Bronchial epithelial cell (primary cell): ENCODE measurements at regions not wholly inside any gene's neighbourhood (a gene's known extent, or its start where the extent isn't known, plus 50 kb on each side); places are given as distances from the start of the nearest gene placed in this dataset.

Source experiments
- DNase-seq: peaks from one replicate; pipeline ENCODE4 v3.0.0-alpha.2; 2010; ENCODE audit warnings: low read depth
- FAIRE-seq: peaks from 2 replicates; lab custom pipeline; 2011; peaks lifted over from hg19 to GRCh38; lab: Jason Lieb, UNC
- H3K27me3 ChIP-seq: 2 replicates; pipeline ENCODE4 v1.5.1; 2011; ENCODE audit warnings: low read length; ENCODE audit not compliant: control insufficient read depth, insufficient read depth
- H3K36me3 ChIP-seq: 2 replicates; pipeline ENCODE4 v1.5.1; 2011; ENCODE audit warnings: low read length; ENCODE audit not compliant: control insufficient read depth, insufficient read depth
- H3K4me3 ChIP-seq: 2 replicates; pipeline ENCODE4 v1.5.1; 2011; ENCODE audit warnings: mild to moderate bottlenecking, low read depth, low read length, control low read depth
- TF ChIP-seq, protein P1 (sequence below): IDR thresholded peaks from 2 replicates; pipeline ENCODE4 v1.5.1; 2011; ENCODE audit warnings: mild to moderate bottlenecking, moderate library complexity, low read length, control low read depth, inconsistent platforms; ENCODE audit not compliant: insufficient read depth, severe bottlenecking

DNA sequence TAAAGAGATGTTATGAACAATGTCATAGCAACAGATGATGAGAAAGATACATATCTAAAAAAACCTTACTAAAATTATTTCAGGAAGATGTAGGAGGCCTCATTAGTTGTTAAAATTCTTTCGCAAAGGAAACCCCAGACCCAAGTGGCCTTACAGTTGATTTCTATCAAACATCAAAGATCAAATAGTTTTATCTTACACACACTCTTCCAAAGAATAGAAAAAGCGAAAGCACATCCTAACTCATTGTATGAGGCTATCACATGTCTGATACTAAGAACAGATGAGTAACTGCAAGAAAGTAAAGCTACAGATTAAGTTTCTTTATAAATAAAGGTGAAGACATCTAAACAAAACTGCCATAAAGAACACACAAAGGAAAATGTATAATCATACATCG, 82.9 kb upstream of the GDF10 start:
- H3K4me3 ChIP-seq = no peak overlapping the region
- TF ChIP-seq, protein P1, sequence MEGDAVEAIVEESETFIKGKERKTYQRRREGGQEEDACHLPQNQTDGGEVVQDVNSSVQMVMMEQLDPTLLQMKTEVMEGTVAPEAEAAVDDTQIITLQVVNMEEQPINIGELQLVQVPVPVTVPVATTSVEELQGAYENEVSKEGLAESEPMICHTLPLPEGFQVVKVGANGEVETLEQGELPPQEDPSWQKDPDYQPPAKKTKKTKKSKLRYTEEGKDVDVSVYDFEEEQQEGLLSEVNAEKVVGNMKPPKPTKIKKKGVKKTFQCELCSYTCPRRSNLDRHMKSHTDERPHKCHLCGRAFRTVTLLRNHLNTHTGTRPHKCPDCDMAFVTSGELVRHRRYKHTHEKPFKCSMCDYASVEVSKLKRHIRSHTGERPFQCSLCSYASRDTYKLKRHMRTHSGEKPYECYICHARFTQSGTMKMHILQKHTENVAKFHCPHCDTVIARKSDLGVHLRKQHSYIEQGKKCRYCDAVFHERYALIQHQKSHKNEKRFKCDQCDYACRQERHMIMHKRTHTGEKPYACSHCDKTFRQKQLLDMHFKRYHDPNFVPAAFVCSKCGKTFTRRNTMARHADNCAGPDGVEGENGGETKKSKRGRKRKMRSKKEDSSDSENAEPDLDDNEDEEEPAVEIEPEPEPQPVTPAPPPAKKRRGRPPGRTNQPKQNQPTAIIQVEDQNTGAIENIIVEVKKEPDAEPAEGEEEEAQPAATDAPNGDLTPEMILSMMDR = no peak
- no peak for DNase-seq
- no peak for FAIRE-seq
- H3K36me3 ChIP-seq = no peaks in the 10 kb centered on the region
- peaks cover 2% of the 10 kb centered on the region for H3K27me3 ChIP-seq

DNA sequence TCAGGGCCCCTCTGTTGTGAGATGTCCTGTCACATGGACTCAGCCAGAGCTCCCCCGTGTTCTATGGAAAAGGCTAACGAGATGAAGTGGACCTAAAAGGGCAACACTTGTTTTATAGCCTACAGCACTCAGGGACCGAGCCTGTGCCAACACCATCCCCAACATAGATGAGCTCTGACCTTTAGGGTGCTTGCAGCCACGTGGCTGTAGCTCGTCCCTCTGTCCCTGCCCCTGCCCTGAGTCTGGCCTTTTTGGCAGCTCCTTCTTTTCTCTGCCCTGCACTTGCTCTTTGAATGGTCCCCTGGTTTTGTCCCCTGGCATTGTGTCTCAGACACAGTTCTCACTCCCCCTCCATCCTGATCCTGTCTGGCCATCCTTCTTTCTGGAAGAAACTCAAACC, 81.2 kb upstream of the GDF10 start:
- Histone ChIP-seq H3K27me3 (peaks cover 3% of the 10 kb centered on the region), H3K4me3 (no peak overlapping the region), H3K36me3 (no peaks in the 10 kb centered on the region)
- TF ChIP-seq, protein P1 = no peak
- DNase-seq = no peak
- no peak for FAIRE-seq

DNA sequence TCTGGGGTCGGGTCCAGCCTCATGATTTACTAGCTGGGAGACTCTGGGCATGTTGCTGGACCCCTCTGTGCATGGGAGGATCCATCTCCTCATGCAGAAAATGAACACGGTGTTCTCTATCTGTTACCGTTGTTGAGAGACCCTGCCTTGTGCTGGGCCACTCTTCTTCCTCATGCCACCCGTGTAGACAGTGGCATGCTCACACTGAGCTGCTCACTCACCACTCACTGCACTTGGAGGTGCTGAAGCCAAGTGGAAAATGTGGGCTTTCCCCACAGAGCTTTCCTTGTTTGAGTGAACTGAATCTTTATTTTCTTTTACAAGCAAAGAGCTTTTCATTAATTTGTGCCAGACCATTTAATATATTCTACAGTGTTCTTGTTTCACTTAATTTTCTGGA, 77.5 kb upstream of the GDF10 start:
- FAIRE-seq (no peak), DNase-seq (no peak)
- no peaks in the 10 kb centered on the region for H3K36me3 ChIP-seq
- peaks cover 11% of the 10 kb centered on the region for H3K27me3 ChIP-seq
- TF ChIP-seq, protein P1 = no peak
- H3K4me3 ChIP-seq = no peak overlapping the region

DNA sequence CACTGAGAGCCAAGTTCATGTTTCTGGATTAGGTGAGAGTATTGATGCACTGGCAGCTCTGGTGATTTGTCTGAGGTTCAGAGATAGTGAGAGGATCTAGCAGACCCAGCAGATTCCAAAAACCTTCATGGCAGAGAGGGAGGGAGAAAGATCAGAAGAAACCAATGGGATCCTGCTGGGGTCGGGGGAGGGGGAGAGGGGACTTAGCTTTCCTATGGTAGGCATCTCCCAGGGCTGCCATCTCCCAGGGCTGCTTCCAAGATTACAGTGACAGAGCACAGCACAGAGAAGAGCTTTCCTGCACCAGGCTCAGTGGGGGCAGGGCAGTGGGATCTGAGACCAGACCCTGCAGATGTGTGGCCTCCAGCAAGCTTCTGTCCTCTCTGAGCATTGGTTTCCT, 76.8 kb upstream of the GDF10 start:
- no peaks in the 10 kb centered on the region for H3K36me3 ChIP-seq
- no peak for DNase-seq
- H3K27me3 ChIP-seq = peaks cover 11% of the 10 kb centered on the region
- no peak overlapping the region for H3K4me3 ChIP-seq
- FAIRE-seq = no peak
- TF ChIP-seq, protein P1 = no peak

DNA sequence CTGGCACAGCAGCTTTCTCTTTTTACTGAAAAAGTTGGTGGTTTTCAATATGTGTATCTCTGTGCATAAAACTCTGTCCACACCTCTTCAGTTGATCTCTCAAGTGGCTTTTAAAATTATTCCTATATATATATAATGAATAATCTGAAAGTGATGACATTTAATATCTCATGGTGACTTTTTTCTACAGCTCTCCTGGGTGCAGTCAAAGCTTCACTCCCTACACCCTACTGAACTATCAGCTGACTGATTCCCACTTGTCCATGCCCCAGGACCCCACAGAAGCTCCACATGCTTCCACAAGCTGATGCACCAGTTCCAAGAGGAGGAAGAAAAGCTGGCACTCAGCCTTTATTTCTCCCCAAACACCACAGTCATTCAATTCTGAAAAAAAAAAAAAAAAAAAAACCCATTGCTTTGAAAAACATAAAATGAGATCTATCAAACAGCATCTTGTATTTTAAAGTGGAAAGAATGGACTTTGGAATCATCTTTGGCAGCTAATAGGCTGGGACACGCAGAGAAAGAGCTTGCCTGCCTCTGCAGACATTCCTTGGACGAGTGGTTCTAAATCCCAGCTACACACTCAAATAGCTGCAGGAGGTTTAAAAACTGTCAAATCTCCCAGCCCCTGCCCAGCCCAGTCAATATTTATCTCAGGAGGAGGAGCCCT, 75.3 kb upstream of the GDF10 start:
- no peak overlapping the region for H3K4me3 ChIP-seq
- TF ChIP-seq, protein P1 = no peak
- FAIRE-seq = no peak
- no peaks in the 10 kb centered on the region for H3K36me3 ChIP-seq
- peaks cover 9% of the 10 kb centered on the region for H3K27me3 ChIP-seq
- no peak for DNase-seq

DNA sequence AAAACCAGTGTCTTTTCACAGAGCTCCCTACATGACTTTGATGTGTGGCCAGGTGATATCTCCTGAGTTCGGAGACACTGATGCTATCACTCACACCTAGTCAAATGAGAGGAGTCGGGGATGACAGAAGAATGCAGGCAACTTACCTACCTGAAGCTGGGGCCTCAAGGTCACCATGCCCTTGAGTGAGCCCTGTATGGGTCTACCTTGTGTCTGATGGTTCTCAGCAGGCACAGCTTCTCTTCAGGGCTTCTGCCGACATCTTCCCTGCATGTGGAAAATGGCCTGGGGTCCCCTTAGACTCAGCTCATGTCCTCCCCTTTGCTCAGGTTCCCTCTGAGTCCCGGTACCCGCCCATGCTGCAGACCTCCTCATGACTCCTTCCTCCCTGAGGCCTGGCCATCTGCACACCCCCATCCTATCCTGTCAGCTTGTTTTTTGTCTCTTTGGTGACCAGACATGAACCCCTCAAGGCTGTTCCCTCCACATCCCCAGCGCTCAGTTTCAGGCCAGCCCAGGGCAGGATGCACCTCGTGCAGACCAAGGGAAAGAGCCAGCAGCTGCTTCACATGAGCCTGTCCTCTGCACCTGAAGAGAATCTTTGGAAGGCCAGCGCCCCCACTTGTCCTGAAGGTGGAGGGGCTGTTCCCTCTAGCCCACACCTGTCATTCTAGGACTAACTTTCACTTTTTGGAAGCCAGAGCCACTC, 74.6 kb upstream of the GDF10 start:
- H3K4me3 ChIP-seq = no peak overlapping the region
- FAIRE-seq (no peak), DNase-seq (no peak)
- TF ChIP-seq, protein P1 = peak; percentile 4
- H3K36me3 ChIP-seq = no peaks in the 10 kb centered on the region
- H3K27me3 ChIP-seq = peaks cover 9% of the 10 kb centered on the region
